Gastrocnemius medialis (tissue), 4 donors: ENCODE measurements at regions not wholly inside any gene's neighbourhood (a gene's known extent, or its start where the extent isn't known, plus 50 kb on each side); places are given as distances from the start of the nearest gene placed in this dataset.

Experiments
- POLR2A ChIP-seq, 2 donors: fragments of 450-650 bp; IDR thresholded peaks; one replicate each; pipeline ENCODE4 v1.6.1; 2017; ENCODE audit warnings: antibody characterized with exemption in 2 of 2, mild to moderate bottlenecking in 2 of 2, moderate library complexity in 2 of 2
- TF ChIP-seq, protein P1 (sequence below), 5 experiments: fragments of 450-650 bp in 3 of 5; fragments of 200-600 bp in 2 of 5; sonication (generic) in 2 of 5; IDR thresholded peaks in 4 of 5; conservative IDR thresholded peaks in 1 of 5; 1 replicate in 4 of 5; 2 replicates in 1 of 5; pipeline ENCODE4 v1.5.1; 2016 to 2019; ENCODE audit warnings: antibody characterized with exemption in 5 of 5, mild to moderate bottlenecking in 3 of 5, moderate library complexity in 3 of 5

DNA sequence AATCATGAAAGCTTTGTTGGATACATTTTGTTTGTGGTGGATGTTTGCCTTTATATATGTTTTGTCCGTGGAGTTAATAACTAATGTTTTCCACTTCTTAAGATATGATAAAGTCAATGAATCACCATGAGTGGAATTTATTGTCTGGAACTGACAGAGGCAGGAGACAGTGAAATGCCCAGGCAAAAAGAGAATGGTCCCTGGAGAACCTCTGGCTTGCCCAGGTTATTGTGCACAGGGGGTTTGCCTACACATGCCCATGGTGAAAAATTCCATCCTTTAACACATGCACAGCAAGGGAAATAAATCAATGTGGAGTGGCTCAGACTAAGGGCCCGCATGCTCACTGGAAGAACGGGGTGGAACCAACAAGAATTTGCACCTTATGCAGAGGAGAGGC lies 964.3 kb upstream of the GRIA3 start:
- TF ChIP-seq, protein P1, sequence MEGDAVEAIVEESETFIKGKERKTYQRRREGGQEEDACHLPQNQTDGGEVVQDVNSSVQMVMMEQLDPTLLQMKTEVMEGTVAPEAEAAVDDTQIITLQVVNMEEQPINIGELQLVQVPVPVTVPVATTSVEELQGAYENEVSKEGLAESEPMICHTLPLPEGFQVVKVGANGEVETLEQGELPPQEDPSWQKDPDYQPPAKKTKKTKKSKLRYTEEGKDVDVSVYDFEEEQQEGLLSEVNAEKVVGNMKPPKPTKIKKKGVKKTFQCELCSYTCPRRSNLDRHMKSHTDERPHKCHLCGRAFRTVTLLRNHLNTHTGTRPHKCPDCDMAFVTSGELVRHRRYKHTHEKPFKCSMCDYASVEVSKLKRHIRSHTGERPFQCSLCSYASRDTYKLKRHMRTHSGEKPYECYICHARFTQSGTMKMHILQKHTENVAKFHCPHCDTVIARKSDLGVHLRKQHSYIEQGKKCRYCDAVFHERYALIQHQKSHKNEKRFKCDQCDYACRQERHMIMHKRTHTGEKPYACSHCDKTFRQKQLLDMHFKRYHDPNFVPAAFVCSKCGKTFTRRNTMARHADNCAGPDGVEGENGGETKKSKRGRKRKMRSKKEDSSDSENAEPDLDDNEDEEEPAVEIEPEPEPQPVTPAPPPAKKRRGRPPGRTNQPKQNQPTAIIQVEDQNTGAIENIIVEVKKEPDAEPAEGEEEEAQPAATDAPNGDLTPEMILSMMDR (IDR thresholded peaks at IDR 0.05 in 4 of 5, conservative IDR thresholded peaks at IDR 0.05 in 1 of 5) = no peak
- TF ChIP-seq POLR2A (IDR thresholded peaks at IDR 0.05) = no peak
